Panc1 (cell line): ENCODE measurements at regions not wholly inside any gene's neighbourhood (a gene's known extent, or its start where the extent isn't known, plus 50 kb on each side); places are given as distances from the start of the nearest gene placed in this dataset.
"Not testable (repeated sequence)": the region's sequence is repeated elsewhere in the genome, so short reads cannot be mapped to it uniquely, and the experiment has no call there.

ENCODE experiments used
- ATAC-seq: fragments of 200-7000 bp; cut with Tn5 transposase; 2 replicates; pipeline ENCODE4 v1.9.1; 2020; ENCODE audit warnings: mild to moderate bottlenecking, moderate library complexity
- BruUV-seq: library from RNA; stranded (reverse); fragments of 400-500 nt; replicated peaks from 2 replicates; lab custom pipeline; 2021; lab: Mats Ljungman, UMichigan
- CTCF ChIA-PET: fragments of 300-600 bp; sonication (Branson Sonifier 250); formaldehyde crosslinking; loops from one replicate; lab custom pipeline; 2022; ENCODE audit warnings: antibody characterized with exemption; lab: Charles Lee
- POLR2A ChIA-PET: fragments of 300-600 bp; sonication (Branson Sonifier 250); formaldehyde crosslinking; loops from one replicate; lab custom pipeline; 2022; ENCODE audit warnings: antibody characterized with exemption; lab: Charles Lee
- DNase-seq: peaks from one replicate; pipeline ENCODE4 v3.0.0-alpha.2; 2010; ENCODE audit warnings: low read depth, low spot score
- H3K27ac ChIP-seq: 2 replicates; pipeline ENCODE4 v1.5.1; 2011; ENCODE audit warnings: mild to moderate bottlenecking, low read length, inconsistent platforms
- H3K27me3 ChIP-seq: fragments of 200-500 bp; sonication (Bioruptor generic); 2 replicates; pipeline ENCODE4 v1.6.0; 2014; ENCODE audit warnings: low read length, inconsistent platforms; ENCODE audit not compliant: control insufficient read depth, insufficient read depth
- H3K36me3 ChIP-seq: fragments of 200-500 bp; sonication (Bioruptor generic); 2 replicates; pipeline ENCODE4 v1.5.1; 2014; ENCODE audit warnings: inconsistent platforms, mild to moderate bottlenecking, low read length, moderate library complexity; ENCODE audit not compliant: control insufficient read depth, insufficient read depth
- H3K4me1 ChIP-seq: 2 replicates; pipeline ENCODE4 v1.5.1; 2011; ENCODE audit warnings: inconsistent platforms, mild to moderate bottlenecking, low read length, moderate library complexity; ENCODE audit not compliant: control insufficient read depth, insufficient read depth
- H3K4me3 ChIP-seq, 2 experiments: 2 replicates each; pipeline ENCODE4 v1.5.1; 2011 to 2012; ENCODE audit warnings: low read depth in 2 of 2, low read length in 2 of 2, mild to moderate bottlenecking in 2 of 2, inconsistent platforms in 1 of 2, moderate library complexity in 1 of 2
- H3K9me3 ChIP-seq: fragments of 200-500 bp; sonication (Bioruptor generic); 2 replicates; pipeline ENCODE4 v1.5.1; 2014; ENCODE audit warnings: low read depth, mild to moderate bottlenecking, inconsistent platforms, low read length, moderate library complexity; ENCODE audit not compliant: control insufficient read depth, insufficient read depth
- CTCF ChIP-seq: fragments of 450-650 bp; IDR thresholded peaks from 2 replicates; pipeline ENCODE4 v1.5.1; 2017; ENCODE audit warnings: mild to moderate bottlenecking
- POLR2AphosphoS5 ChIP-seq: IDR thresholded peaks from 2 replicates; pipeline ENCODE4 v1.6.1; 2012; ENCODE audit warnings: mild to moderate bottlenecking, low read depth, low read length, moderate library complexity
- REST ChIP-seq, 2 experiments: IDR thresholded peaks; 2 replicates each; pipeline ENCODE4 v1.6.1; 2011 to 2012; ENCODE audit warnings: low read depth in 2 of 2, control low read depth in 1 of 2, low read length in 1 of 2, mild to moderate bottlenecking in 1 of 2, moderate library complexity in 1 of 2; ENCODE audit not compliant: insufficient read depth in 1 of 2
- SIN3A ChIP-seq: IDR thresholded peaks from 2 replicates; pipeline ENCODE4 v1.6.1; 2012; ENCODE audit warnings: low read depth, mild to moderate bottlenecking, low read length, moderate library complexity, borderline replicate concordance; ENCODE audit not compliant: insufficient read depth
- TCF7L2 ChIP-seq: IDR thresholded peaks from 2 replicates; pipeline ENCODE4 v1.6.1; 2011; ENCODE audit warnings: mild to moderate bottlenecking, low read depth, low read length, inconsistent platforms
- in situ Hi-C: cut with HindIII; loops from 2 replicates; pipeline ENCODE4 v1.10.0; 2016; ENCODE audit warnings: low sequenced_read_pairs, low pct_unique_long_range_greater_than_20kb
- intact Hi-C: fragments of 100-400 bp; cut with micrococcal nuclease; formaldehyde crosslinking; loops from one replicate; pipeline ENCODE4 v1.10.0; 2022; ENCODE audit not compliant: unreplicated experiment

GRCh38 chr3:126284258-126284904 is 72.8 kb downstream of the KLF15 start:
- intact Hi-C loops (no loop called here), in situ Hi-C loops (no loop called here)
- POLR2A ChIA-PET, result interaction anchor here (0.5 kb wide), 1 partner anchor 177 kb away, joined by 3 read pairs; no protein-coding TSS in a partner anchor
- no peak for TF ChIP-seq CTCF
- TF ChIP-seq TCF7L2, result no peak
- no peak for TF ChIP-seq POLR2AphosphoS5
- no peak for TF ChIP-seq REST (IDR thresholded peaks at IDR 0.05; ENCODE audit: insufficient read depth in 1 of 2, low read depth in 2 of 2, low read length in 1 of 2)
- no peak for TF ChIP-seq SIN3A
- no peaks in the 10 kb centered on the region for H3K9me3 ChIP-seq
- CTCF ChIA-PET, result no interaction called here
- peaks cover 12% of the 10 kb centered on the region; the same call in 1 of the 2 replicates for H3K4me1 ChIP-seq
- peak; percentile 81 for DNase-seq
- no peak overlapping the region for H3K27ac ChIP-seq
- H3K27me3 ChIP-seq, result peaks cover 10% of the 10 kb centered on the region; the same call in 1 of the 2 replicates
- H3K4me3 ChIP-seq, result no peak overlapping the region
- peak; percentile 82 for ATAC-seq
- BruUV-seq, result no TSS peak
- no peaks in the 10 kb centered on the region for H3K36me3 ChIP-seq

- H3K4me3 ChIP-seq, CTCF ChIA-PET: not testable (repeated sequence)
- POLR2A ChIA-PET, result interaction anchor here (0.5 kb wide), 1 partner anchor 63 kb away, joined by 6 read pairs; no protein-coding TSS in a partner anchor
Measured at GRCh38 chr3:126283651-126284050, 73.6 kb downstream of the KLF15 start.

GRCh38 chr3:126279853-126280252 is 77.4 kb downstream of the KLF15 start:
- TF ChIP-seq CTCF, result no peak
- no peak for TF ChIP-seq POLR2AphosphoS5
- no peak for TF ChIP-seq REST (IDR thresholded peaks at IDR 0.05; ENCODE audit: insufficient read depth in 1 of 2, low read depth in 2 of 2, low read length in 1 of 2)
- TF ChIP-seq TCF7L2, result no peak
- no peak for TF ChIP-seq SIN3A
- POLR2A ChIA-PET, result no interaction called here
- CTCF ChIA-PET, result no interaction called here
- intact Hi-C loops, result no loop called here
- BruUV-seq, result no TSS peak
- ATAC-seq, result no peak
- peaks cover 4% of the 10 kb centered on the region; the same call in 1 of the 2 replicates for H3K27me3 ChIP-seq
- H3K9me3 ChIP-seq, result no peaks in the 10 kb centered on the region
- H3K27ac ChIP-seq, result no peak overlapping the region
- H3K4me3 ChIP-seq, result no peak overlapping the region
- H3K4me1 ChIP-seq, result peaks cover 6% of the 10 kb centered on the region; the same call in 1 of the 2 replicates
- H3K36me3 ChIP-seq, result no peaks in the 10 kb centered on the region
- no peak for DNase-seq
- in situ Hi-C loops, result no loop called here

More at GRCh38 chr3:126283651-126284050, 73.6 kb downstream of the KLF15 start:
- intact Hi-C loops, in situ Hi-C loops, BruUV-seq, H3K36me3 ChIP-seq, H3K27me3 ChIP-seq, ATAC-seq, H3K27ac ChIP-seq, H3K9me3 ChIP-seq, DNase-seq: not testable (repeated sequence)
- peaks cover 12% of the 10 kb centered on the region; the same call in 1 of the 2 replicates for H3K4me1 ChIP-seq
